WTC11 (cell line): ENCODE measurements at regions not wholly inside any gene's neighbourhood (a gene's known extent, or its start where the extent isn't known, plus 50 kb on each side); places are given as distances from the start of the nearest gene placed in this dataset.

Experiments used
- ATAC-seq: fragments of 200-7000 bp; cut with Tn5 transposase; 2 replicates; pipeline ENCODE4 v1.10.0; 2021; ENCODE audit warnings: mild to moderate bottlenecking, moderate library complexity
- CTCF ChIA-PET: fragments of 300-600 bp; sonication (Branson Sonifier 250); formaldehyde crosslinking; loops from one replicate; lab custom pipeline; 2021; ENCODE audit warnings: antibody characterized with exemption; lab: Charles Lee
- POLR2A ChIA-PET: fragments of 350-600 bp; sonication (Branson Sonifier 250); formaldehyde crosslinking; loops from one replicate; lab custom pipeline; 2021; ENCODE audit warnings: antibody characterized with exemption; lab: Charles Lee
- DNase-seq: peaks from one replicate; pipeline ENCODE4 v3.0.0; 2021; ENCODE audit warnings: low spot score
- H3K27ac Mint-ChIP-seq: 2 replicates; pipeline ENCODE4 v1.8.0; 2021; ENCODE audit warnings: mixed read lengths
- H3K27me3 Mint-ChIP-seq: 2 replicates; pipeline ENCODE4 v1.8.0; 2021; ENCODE audit warnings: low read depth, mild to moderate bottlenecking, moderate library complexity, mixed read lengths
- H3K36me3 Mint-ChIP-seq: 2 replicates; pipeline ENCODE4 v1.8.0; 2021; ENCODE audit warnings: mixed read lengths
- H3K4me1 Mint-ChIP-seq: 2 replicates; pipeline ENCODE4 v1.8.0; 2022; ENCODE audit warnings: mixed read lengths
- H3K4me3 Mint-ChIP-seq: 2 replicates; pipeline ENCODE4 v1.8.0; 2021; ENCODE audit warnings: mild to moderate bottlenecking, moderate library complexity, mixed read lengths
- H3K9me3 Mint-ChIP-seq: 2 replicates; pipeline ENCODE4 v1.8.0; 2021; ENCODE audit warnings: mixed read lengths
- ATF1 ChIP-seq: sonication (generic); formaldehyde crosslinking; IDR thresholded peaks from 2 replicates; pipeline ENCODE4 v1.8.1; 2023; ENCODE audit warnings: mild to moderate bottlenecking, moderate library complexity, missing genetic modification reagents
- CBFB ChIP-seq: sonication (generic); formaldehyde crosslinking; IDR thresholded peaks from 2 replicates; pipeline ENCODE4 v1.8.1; 2022; ENCODE audit warnings: mild to moderate bottlenecking, low read depth, missing genetic modification reagents
- ESRRA ChIP-seq: sonication (generic); formaldehyde crosslinking; IDR thresholded peaks from 2 replicates; pipeline ENCODE4 v1.8.1; 2022; ENCODE audit warnings: mild to moderate bottlenecking, missing genetic modification reagents, borderline replicate concordance
- FOXJ3 ChIP-seq: sonication (generic); formaldehyde crosslinking; IDR thresholded peaks from 2 replicates; pipeline ENCODE4 v1.9.0; 2021; ENCODE audit warnings: missing genetic modification reagents, mild to moderate bottlenecking, borderline replicate concordance
- GTF2I ChIP-seq: fragments of 250-450 bp; sonication (Bioruptor Pico); conservative IDR thresholded peaks from 2 replicates; pipeline ENCODE4 v1.4.0; 2021; ENCODE audit warnings: mild to moderate bottlenecking
- NFE2L1 ChIP-seq: sonication (generic); formaldehyde crosslinking; IDR thresholded peaks from 2 replicates; pipeline ENCODE4 v1.8.1; 2023; ENCODE audit warnings: missing genetic modification reagents
- NR3C1 ChIP-seq: sonication (generic); formaldehyde crosslinking; conservative IDR thresholded peaks from 2 replicates; pipeline ENCODE4 v1.8.1; 2023; ENCODE audit warnings: low read depth, mild to moderate bottlenecking, missing genetic modification reagents
- OVOL2 ChIP-seq: fragments of 250-450 bp; sonication (Bioruptor Pico); IDR thresholded peaks from 2 replicates; pipeline ENCODE4 v1.9.0; 2021; ENCODE audit warnings: mild to moderate bottlenecking, borderline replicate concordance
- RORB ChIP-seq: fragments of 250-450 bp; sonication (Bioruptor Pico); IDR thresholded peaks from 2 replicates; pipeline ENCODE4 v1.9.0; 2021; ENCODE audit warnings: mild to moderate bottlenecking
- SOX15 ChIP-seq: fragments of 250-450 bp; sonication (Bioruptor Pico); IDR thresholded peaks from 2 replicates; pipeline ENCODE4 v1.9.0; 2021; ENCODE audit warnings: mild to moderate bottlenecking
- SP1 ChIP-seq: sonication (generic); formaldehyde crosslinking; conservative IDR thresholded peaks from 2 replicates; pipeline ENCODE4 v1.8.1; 2022; ENCODE audit warnings: missing genetic modification reagents
- ZNF121 ChIP-seq: sonication (generic); formaldehyde crosslinking; IDR thresholded peaks from 2 replicates; pipeline ENCODE4 v1.8.0; 2023; ENCODE audit warnings: missing genetic modification reagents
- ZNF396 ChIP-seq: fragments of 250-450 bp; sonication (Bioruptor Pico); IDR thresholded peaks from 2 replicates; pipeline ENCODE4 v1.8.0; 2021; ENCODE audit warnings: mild to moderate bottlenecking, moderate library complexity, borderline replicate concordance
- TF ChIP-seq, protein P1 (sequence below): sonication (generic); formaldehyde crosslinking; IDR thresholded peaks from 2 replicates; pipeline ENCODE4 v1.8.1; 2023; ENCODE audit warnings: mild to moderate bottlenecking, missing genetic modification reagents
- TF ChIP-seq, protein P2 (sequence below): fragments of 250-450 bp; sonication (Bioruptor Pico); IDR thresholded peaks from 2 replicates; pipeline ENCODE4 v1.9.0; 2021; ENCODE audit warnings: mild to moderate bottlenecking, borderline replicate concordance
- TF ChIP-seq, protein P3 (sequence below): fragments of 250-450 bp; sonication (Bioruptor Pico); IDR thresholded peaks from 2 replicates; pipeline ENCODE4 v1.8.0; 2021; ENCODE audit warnings: mild to moderate bottlenecking
- TF ChIP-seq, protein P4 (sequence below): sonication (generic); formaldehyde crosslinking; IDR thresholded peaks from 2 replicates; pipeline ENCODE4 v1.8.0; 2022; ENCODE audit warnings: missing genetic modification reagents
- TF ChIP-seq, protein P5 (sequence below): sonication (generic); formaldehyde crosslinking; IDR thresholded peaks from 2 replicates; pipeline ENCODE4 v1.8.1; 2023; ENCODE audit warnings: mild to moderate bottlenecking, moderate library complexity, missing genetic modification reagents
- TF ChIP-seq, protein P6 (sequence below): fragments of 250-450 bp; sonication (Bioruptor Pico); IDR thresholded peaks from 2 replicates; pipeline ENCODE4 v2.1.2; 2022; ENCODE audit warnings: mild to moderate bottlenecking, moderate library complexity

DNA sequence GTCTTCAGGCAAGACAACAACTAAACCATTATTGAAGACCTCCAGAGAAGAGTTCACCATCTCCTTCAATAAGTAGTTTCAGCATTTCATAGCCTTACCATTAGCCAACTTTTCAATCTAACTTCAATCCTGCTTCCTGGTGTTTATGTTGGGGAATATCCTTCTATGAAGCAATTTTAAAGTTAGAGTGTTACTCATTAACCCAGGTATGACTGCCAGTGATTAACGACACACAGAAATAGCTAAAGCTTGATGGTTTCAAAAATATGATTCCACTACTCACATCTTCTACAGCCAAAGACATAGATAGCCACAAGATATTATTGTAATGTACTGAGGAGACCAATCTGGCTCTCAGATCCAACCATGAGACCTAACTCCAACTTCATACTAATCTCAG is 403.2 kb downstream of the EFNB2 start (continued):
- TF ChIP-seq, protein P1, sequence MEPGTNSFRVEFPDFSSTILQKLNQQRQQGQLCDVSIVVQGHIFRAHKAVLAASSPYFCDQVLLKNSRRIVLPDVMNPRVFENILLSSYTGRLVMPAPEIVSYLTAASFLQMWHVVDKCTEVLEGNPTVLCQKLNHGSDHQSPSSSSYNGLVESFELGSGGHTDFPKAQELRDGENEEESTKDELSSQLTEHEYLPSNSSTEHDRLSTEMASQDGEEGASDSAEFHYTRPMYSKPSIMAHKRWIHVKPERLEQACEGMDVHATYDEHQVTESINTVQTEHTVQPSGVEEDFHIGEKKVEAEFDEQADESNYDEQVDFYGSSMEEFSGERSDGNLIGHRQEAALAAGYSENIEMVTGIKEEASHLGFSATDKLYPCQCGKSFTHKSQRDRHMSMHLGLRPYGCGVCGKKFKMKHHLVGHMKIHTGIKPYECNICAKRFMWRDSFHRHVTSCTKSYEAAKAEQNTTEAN, result no peak
- TF ChIP-seq ZNF396 (CRISPR knock-in tag), result no peak
- no peak for TF ChIP-seq NR3C1
- TF ChIP-seq, protein P2, sequence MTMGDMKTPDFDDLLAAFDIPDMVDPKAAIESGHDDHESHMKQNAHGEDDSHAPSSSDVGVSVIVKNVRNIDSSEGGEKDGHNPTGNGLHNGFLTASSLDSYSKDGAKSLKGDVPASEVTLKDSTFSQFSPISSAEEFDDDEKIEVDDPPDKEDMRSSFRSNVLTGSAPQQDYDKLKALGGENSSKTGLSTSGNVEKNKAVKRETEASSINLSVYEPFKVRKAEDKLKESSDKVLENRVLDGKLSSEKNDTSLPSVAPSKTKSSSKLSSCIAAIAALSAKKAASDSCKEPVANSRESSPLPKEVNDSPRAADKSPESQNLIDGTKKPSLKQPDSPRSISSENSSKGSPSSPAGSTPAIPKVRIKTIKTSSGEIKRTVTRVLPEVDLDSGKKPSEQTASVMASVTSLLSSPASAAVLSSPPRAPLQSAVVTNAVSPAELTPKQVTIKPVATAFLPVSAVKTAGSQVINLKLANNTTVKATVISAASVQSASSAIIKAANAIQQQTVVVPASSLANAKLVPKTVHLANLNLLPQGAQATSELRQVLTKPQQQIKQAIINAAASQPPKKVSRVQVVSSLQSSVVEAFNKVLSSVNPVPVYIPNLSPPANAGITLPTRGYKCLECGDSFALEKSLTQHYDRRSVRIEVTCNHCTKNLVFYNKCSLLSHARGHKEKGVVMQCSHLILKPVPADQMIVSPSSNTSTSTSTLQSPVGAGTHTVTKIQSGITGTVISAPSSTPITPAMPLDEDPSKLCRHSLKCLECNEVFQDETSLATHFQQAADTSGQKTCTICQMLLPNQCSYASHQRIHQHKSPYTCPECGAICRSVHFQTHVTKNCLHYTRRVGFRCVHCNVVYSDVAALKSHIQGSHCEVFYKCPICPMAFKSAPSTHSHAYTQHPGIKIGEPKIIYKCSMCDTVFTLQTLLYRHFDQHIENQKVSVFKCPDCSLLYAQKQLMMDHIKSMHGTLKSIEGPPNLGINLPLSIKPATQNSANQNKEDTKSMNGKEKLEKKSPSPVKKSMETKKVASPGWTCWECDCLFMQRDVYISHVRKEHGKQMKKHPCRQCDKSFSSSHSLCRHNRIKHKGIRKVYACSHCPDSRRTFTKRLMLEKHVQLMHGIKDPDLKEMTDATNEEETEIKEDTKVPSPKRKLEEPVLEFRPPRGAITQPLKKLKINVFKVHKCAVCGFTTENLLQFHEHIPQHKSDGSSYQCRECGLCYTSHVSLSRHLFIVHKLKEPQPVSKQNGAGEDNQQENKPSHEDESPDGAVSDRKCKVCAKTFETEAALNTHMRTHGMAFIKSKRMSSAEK (CRISPR knock-in tag), result no peak
- TF ChIP-seq SP1 (CRISPR knock-in tag), result no peak
- TF ChIP-seq CBFB (CRISPR knock-in tag), result no peak

DNA sequence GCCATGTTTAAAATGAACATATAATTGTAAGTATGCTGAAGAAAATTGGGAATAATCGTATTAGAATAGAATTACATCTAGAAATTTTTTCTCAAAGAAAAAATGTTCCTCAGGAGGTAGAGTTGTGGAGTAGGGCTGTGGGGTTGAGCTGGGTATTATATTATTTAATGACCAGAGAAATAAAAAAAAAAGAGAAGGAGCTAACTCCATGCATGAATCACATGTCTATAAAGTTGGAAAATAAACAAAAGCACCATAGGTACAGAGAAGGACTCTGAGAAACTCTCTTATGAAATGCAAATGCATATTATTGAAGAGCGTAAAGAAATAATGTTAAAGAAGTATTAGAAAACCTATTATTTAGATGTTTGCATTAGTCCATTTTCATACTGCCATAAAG is 405.5 kb downstream of the EFNB2 start:
- ChIA-PET CTCF (no interaction called here), POLR2A (no interaction called here)
- H3K4me3 Mint-ChIP-seq, result no peak overlapping the region
- peaks cover 60% of the 10 kb centered on the region for H3K9me3 Mint-ChIP-seq
- ATAC-seq (no peak), DNase-seq (no peak)
- H3K27ac Mint-ChIP-seq, result no peak overlapping the region
- peaks cover 50% of the 10 kb centered on the region for H3K36me3 Mint-ChIP-seq
- peaks cover 5% of the 10 kb centered on the region for H3K4me1 Mint-ChIP-seq
- H3K27me3 Mint-ChIP-seq, result no peaks in the 10 kb centered on the region; the same call in 1 of the 2 replicates
- TF ChIP-seq ATF1 (CRISPR knock-in tag) (no peak), ESRRA (CRISPR knock-in tag) (no peak), NFE2L1 (no peak), ZNF121 (CRISPR knock-in tag) (no peak), RORB (CRISPR knock-in tag) (no peak), FOXJ3 (no peak), OVOL2 (CRISPR knock-in tag) (no peak), SOX15 (no peak), GTF2I (CRISPR knock-in tag) (no peak)
- TF ChIP-seq, protein P3, sequence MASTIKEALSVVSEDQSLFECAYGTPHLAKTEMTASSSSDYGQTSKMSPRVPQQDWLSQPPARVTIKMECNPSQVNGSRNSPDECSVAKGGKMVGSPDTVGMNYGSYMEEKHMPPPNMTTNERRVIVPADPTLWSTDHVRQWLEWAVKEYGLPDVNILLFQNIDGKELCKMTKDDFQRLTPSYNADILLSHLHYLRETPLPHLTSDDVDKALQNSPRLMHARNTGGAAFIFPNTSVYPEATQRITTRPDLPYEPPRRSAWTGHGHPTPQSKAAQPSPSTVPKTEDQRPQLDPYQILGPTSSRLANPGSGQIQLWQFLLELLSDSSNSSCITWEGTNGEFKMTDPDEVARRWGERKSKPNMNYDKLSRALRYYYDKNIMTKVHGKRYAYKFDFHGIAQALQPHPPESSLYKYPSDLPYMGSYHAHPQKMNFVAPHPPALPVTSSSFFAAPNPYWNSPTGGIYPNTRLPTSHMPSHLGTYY, result no peak
- TF ChIP-seq, protein P4, sequence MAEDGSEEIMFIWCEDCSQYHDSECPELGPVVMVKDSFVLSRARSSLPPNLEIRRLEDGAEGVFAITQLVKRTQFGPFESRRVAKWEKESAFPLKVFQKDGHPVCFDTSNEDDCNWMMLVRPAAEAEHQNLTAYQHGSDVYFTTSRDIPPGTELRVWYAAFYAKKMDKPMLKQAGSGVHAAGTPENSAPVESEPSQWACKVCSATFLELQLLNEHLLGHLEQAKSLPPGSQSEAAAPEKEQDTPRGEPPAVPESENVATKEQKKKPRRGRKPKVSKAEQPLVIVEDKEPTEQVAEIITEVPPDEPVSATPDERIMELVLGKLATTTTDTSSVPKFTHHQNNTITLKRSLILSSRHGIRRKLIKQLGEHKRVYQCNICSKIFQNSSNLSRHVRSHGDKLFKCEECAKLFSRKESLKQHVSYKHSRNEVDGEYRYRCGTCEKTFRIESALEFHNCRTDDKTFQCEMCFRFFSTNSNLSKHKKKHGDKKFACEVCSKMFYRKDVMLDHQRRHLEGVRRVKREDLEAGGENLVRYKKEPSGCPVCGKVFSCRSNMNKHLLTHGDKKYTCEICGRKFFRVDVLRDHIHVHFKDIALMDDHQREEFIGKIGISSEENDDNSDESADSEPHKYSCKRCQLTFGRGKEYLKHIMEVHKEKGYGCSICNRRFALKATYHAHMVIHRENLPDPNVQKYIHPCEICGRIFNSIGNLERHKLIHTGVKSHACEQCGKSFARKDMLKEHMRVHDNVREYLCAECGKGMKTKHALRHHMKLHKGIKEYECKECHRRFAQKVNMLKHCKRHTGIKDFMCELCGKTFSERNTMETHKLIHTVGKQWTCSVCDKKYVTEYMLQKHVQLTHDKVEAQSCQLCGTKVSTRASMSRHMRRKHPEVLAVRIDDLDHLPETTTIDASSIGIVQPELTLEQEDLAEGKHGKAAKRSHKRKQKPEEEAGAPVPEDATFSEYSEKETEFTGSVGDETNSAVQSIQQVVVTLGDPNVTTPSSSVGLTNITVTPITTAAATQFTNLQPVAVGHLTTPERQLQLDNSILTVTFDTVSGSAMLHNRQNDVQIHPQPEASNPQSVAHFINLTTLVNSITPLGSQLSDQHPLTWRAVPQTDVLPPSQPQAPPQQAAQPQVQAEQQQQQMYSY (CRISPR knock-in tag), result no peak
- TF ChIP-seq, protein P1, result no peak
- TF ChIP-seq, protein P5, sequence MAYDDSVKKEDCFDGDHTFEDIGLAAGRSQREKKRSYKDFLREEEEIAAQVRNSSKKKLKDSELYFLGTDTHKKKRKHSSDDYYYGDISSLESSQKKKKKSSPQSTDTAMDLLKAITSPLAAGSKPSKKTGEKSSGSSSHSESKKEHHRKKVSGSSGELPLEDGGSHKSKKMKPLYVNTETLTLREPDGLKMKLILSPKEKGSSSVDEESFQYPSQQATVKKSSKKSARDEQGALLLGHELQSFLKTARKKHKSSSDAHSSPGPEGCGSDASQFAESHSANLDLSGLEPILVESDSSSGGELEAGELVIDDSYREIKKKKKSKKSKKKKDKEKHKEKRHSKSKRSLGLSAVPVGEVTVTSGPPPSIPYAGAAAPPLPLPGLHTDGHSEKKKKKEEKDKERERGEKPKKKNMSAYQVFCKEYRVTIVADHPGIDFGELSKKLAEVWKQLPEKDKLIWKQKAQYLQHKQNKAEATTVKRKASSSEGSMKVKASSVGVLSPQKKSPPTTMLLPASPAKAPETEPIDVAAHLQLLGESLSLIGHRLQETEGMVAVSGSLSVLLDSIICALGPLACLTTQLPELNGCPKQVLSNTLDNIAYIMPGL (CRISPR knock-in tag), result no peak
- TF ChIP-seq, protein P6, sequence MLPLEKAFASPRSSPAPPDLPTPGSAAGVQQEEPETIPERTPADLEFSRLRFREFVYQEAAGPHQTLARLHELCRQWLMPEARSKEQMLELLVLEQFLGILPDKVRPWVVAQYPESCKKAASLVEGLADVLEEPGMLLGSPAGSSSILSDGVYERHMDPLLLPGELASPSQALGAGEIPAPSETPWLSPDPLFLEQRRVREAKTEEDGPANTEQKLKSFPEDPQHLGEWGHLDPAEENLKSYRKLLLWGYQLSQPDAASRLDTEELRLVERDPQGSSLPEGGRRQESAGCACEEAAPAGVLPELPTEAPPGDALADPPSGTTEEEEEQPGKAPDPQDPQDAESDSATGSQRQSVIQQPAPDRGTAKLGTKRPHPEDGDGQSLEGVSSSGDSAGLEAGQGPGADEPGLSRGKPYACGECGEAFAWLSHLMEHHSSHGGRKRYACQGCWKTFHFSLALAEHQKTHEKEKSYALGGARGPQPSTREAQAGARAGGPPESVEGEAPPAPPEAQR, result no peak
